ENCODE measurements at regions not wholly inside any gene's neighbourhood (a gene's known extent, or its start where the extent isn't known, plus 50 kb on each side); places are given as distances from the start of the nearest gene placed in this dataset.

DNA sequence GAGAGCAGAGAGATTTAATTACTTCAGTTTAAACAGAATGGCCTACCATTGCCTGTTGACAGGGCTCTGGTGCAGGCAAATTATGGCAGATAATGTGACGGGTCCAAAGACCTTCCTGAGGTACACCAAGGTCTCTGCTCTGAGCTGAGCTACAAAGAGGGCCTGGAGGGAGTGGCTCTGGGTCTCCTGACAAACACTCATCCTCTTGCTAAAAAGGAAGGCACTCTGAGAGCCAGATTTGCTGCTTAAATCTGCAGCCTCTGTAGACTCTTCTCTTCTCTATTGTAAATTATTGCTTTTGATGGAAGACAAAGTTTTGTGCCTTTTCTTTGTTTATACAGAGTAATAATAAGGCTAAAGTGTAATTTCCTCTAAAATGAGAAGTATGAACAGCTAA, 529.5 kb upstream of the FZD8 start:
- H3K27ac ChIP-seq: no peak overlapping the region
- no peak for DNase-seq
- WGBS, 2 donors: 58 to 59% methylated on average over 1 of the region's 1 CpG
- H3K4me1 ChIP-seq: no peaks in the 10 kb centered on the region
- H3K27me3 ChIP-seq: no peaks in the 10 kb centered on the region
- no peak overlapping the region for H3K4me3 ChIP-seq
- H3K9me3 ChIP-seq: no peaks in the 10 kb centered on the region
- no peaks in the 10 kb centered on the region for H3K36me3 ChIP-seq (ENCODE audit: low read depth, missing control alignments)
- intact Hi-C loops (cut with DNase I; ENCODE audit: low total_unique reads): no loop called here
- TF ChIP-seq, protein P1, sequence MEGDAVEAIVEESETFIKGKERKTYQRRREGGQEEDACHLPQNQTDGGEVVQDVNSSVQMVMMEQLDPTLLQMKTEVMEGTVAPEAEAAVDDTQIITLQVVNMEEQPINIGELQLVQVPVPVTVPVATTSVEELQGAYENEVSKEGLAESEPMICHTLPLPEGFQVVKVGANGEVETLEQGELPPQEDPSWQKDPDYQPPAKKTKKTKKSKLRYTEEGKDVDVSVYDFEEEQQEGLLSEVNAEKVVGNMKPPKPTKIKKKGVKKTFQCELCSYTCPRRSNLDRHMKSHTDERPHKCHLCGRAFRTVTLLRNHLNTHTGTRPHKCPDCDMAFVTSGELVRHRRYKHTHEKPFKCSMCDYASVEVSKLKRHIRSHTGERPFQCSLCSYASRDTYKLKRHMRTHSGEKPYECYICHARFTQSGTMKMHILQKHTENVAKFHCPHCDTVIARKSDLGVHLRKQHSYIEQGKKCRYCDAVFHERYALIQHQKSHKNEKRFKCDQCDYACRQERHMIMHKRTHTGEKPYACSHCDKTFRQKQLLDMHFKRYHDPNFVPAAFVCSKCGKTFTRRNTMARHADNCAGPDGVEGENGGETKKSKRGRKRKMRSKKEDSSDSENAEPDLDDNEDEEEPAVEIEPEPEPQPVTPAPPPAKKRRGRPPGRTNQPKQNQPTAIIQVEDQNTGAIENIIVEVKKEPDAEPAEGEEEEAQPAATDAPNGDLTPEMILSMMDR (IDR thresholded peaks at IDR 0.05): no peak
- no peak for TF ChIP-seq POLR2A (IDR thresholded peaks at IDR 0.05)

GRCh38 chr10:36170943-36171501, 528.9 kb upstream of the FZD8 start:
- Histone ChIP-seq H3K4me1 (no peaks in the 10 kb centered on the region), H3K36me3 (ENCODE audit: low read depth, missing control alignments) (no peaks in the 10 kb centered on the region), H3K4me3 (no peak overlapping the region), H3K27ac (no peak overlapping the region), H3K9me3 (no peaks in the 10 kb centered on the region), H3K27me3 (no peaks in the 10 kb centered on the region)
- intact Hi-C loops (cut with DNase I; ENCODE audit: low total_unique reads): no loop called here
- TF ChIP-seq POLR2A (IDR thresholded peaks at IDR 0.05): no peak
- TF ChIP-seq, protein P1 (IDR thresholded peaks at IDR 0.05): no peak
- WGBS, 2 donors: 64 to 66% methylated on average over 4 of the region's 4 CpGs
- no peak for DNase-seq

DNA sequence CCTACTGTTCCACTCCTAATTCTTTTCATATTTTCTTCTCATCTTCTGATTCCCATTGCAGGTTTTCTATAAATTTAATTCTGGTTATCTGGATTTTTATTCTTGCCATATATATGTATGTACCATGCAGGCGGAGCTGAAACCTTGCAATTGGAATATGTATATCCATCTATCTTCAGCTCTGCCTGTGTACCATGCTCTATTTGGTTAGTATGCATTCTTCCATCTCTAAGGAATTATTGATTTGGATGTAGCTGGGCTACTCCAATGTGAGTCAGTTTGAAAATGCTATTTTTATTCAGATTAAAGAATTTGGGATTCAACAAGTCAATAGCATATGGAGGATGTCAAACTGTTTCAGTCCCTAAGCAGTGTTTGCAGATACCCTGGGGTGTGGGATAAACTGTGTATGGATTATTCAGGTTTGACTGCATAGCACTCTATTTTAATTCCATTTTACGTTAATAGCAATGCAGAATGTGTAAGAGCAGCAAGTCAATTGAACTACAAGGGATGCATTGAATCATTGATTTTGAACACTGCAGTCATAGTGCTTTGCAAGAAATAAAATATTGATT, 528.1 kb upstream of the FZD8 start:
- 93 to 95% methylated on average over 2 of the region's 2 CpGs for WGBS, 2 donors
- H3K4me3 ChIP-seq: no peak overlapping the region
- no peak for TF ChIP-seq POLR2A (IDR thresholded peaks at IDR 0.05)
- TF ChIP-seq, protein P1 (IDR thresholded peaks at IDR 0.05): no peak
- intact Hi-C loops (cut with DNase I; ENCODE audit: low total_unique reads): no loop called here
- no peaks in the 10 kb centered on the region for H3K4me1 ChIP-seq
- no peak overlapping the region for H3K27ac ChIP-seq
- H3K27me3 ChIP-seq: no peaks in the 10 kb centered on the region
- H3K36me3 ChIP-seq (ENCODE audit: low read depth, missing control alignments): no peaks in the 10 kb centered on the region
- H3K9me3 ChIP-seq: no peaks in the 10 kb centered on the region
- DNase-seq: no peak

- Histone ChIP-seq H3K27me3 (no peaks in the 10 kb centered on the region), H3K9me3 (no peaks in the 10 kb centered on the region), H3K27ac (no peak overlapping the region), H3K4me3 (no peak overlapping the region), H3K36me3 (ENCODE audit: low read depth, missing control alignments) (no peaks in the 10 kb centered on the region), H3K4me1 (no peaks in the 10 kb centered on the region)
- 85 to 100% methylated on average over 2 of the region's 2 CpGs for WGBS, 2 donors
- intact Hi-C loops (cut with DNase I; ENCODE audit: low total_unique reads): no loop called here
- TF ChIP-seq POLR2A (IDR thresholded peaks at IDR 0.05): no peak
- TF ChIP-seq, protein P1 (IDR thresholded peaks at IDR 0.05): no peak
- DNase-seq: no peak
Observed at GRCh38 chr10:36168777-36169176, 526.7 kb upstream of the FZD8 start.
